NOMO-1 treated with DMSO at 0.1 percent for 48 hours (cell line): ENCODE measurements at regions not wholly inside any gene's neighbourhood (a gene's known extent, or its start where the extent isn't known, plus 50 kb on each side); places are given as distances from the start of the nearest gene placed in this dataset.
"Not testable (repeated sequence)": the region's sequence is repeated elsewhere in the genome, so short reads cannot be mapped to it uniquely, and the experiment has no call there.

ENCODE experiments used
- DNase-seq: peaks from one replicate; lab custom pipeline; 2025; ENCODE audit not compliant: unreplicated experiment; lab: John Stamatoyannopoulos, UW

- DNase-seq = peak; percentile 26
These were observed 439.5 kb downstream of the CCER1 start for GRCh38 chr12:90515199-90516175.

- DNase-seq = no peak
These were observed 440.7 kb downstream of the CCER1 start for GRCh38 chr12:90514325-90514724.

- DNase-seq = no peak
These were observed 442.5 kb downstream of the CCER1 start for GRCh38 chr12:90512518-90512917.

GRCh38 chr12:90510948-90511347 is 444.0 kb downstream of the CCER1 start:
- DNase-seq = no peak

- DNase-seq = no peak
These were observed 450.2 kb downstream of the CCER1 start for GRCh38 chr12:90504806-90505205.

GRCh38 chr12:90502070-90502469 is 452.9 kb downstream of the CCER1 start:
- no peak for DNase-seq

- no peak for DNase-seq
These were observed 453.6 kb downstream of the CCER1 start for GRCh38 chr12:90501412-90501811.

- no peak for DNase-seq
These were observed 455.2 kb downstream of the CCER1 start for GRCh38 chr12:90499795-90500194.

GRCh38 chr12:90497923-90498545 is 456.9 kb downstream of the CCER1 start:
- no peak for DNase-seq

- no peak for DNase-seq
These were observed 464.6 kb downstream of the CCER1 start for GRCh38 chr12:90490355-90490754.

GRCh38 chr12:90489141-90489540 is 465.8 kb downstream of the CCER1 start:
- DNase-seq = no peak

GRCh38 chr12:90485560-90485959 is 469.4 kb downstream of the CCER1 start:
- DNase-seq = no peak

- no peak for DNase-seq
These were observed 470.9 kb downstream of the CCER1 start for GRCh38 chr12:90484094-90484493.

- DNase-seq = no peak
These were observed 473.2 kb downstream of the CCER1 start for GRCh38 chr12:90481748-90482147.

GRCh38 chr12:90479237-90479636 is 475.7 kb downstream of the CCER1 start:
- no peak for DNase-seq

GRCh38 chr12:90473831-90474230 is 481.1 kb downstream of the CCER1 start:
- DNase-seq = no peak

- DNase-seq = no peak
These were observed 494.3 kb downstream of the CCER1 start for GRCh38 chr12:90460681-90461080.

- DNase-seq = no peak
These were observed 498.7 kb downstream of the CCER1 start for GRCh38 chr12:90456248-90456647.

GRCh38 chr12:90455756-90456155 is 499.2 kb downstream of the CCER1 start:
- no peak for DNase-seq

- no peak for DNase-seq
These were observed 505.4 kb downstream of the CCER1 start for GRCh38 chr12:90449611-90450010.

- DNase-seq = not testable (repeated sequence)
These were observed 511.5 kb downstream of the CCER1 start for GRCh38 chr12:90443466-90443865.

- no peak for DNase-seq
These were observed 513.5 kb downstream of the CCER1 start for GRCh38 chr12:90441431-90441830.
